GM18861 (cell line): ENCODE measurements at regions not wholly inside any gene's neighbourhood (a gene's known extent, or its start where the extent isn't known, plus 50 kb on each side); places are given as distances from the start of the nearest gene placed in this dataset.

Experiments
- ATAC-seq: cut with Tn5 transposase; IDR thresholded peaks from one replicate; pipeline ENCODE4 v1.9.1; 2021; ENCODE audit not compliant: unreplicated experiment

DNA sequence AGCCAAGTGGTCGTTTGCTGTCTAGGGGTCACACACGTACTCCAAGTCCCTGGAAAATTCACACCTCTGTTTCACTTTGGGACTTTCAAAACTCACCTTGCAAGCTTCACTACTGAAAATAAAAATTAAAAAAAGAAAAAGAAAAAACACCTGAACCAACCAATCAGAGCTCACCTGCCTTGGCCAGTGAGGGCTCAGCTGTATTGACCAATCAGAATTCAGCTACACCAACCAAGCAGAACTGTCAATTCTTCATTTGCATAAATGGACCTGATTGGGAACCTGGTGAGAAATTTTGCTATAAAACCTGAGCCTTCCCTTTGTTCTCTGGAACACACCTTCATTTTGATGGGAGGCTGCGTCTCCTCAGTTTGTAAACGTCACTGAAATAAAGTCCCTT lies 176.4 kb downstream of the TTC32 start:
- ATAC-seq: no peak

GRCh38 chr2:19723021-19723420 lies 178.8 kb downstream of the TTC32 start:
- no peak for ATAC-seq

DNA sequence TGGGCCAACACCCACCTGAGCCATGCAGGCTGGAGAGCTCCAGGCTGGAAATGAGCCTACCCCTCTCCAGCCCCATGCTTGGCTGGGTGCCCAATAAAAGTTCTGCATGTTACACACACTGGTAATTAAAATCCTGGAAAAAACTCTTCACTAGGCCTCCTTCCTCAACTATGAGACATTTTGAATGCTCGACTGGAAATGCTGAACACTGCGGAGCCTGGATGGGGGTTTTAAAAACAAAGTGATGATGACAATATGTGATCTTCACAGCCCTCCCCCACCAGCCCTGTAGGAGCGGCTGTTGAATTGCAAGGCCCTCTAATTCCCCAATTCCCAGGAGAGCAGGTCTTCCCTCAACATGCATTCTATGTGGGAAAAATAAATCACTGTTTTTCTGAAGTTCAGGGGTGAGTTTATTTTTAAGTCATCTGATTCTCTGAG lies 179.2 kb downstream of the TTC32 start:
- no peak for ATAC-seq

- ATAC-seq: no peak
Observed at GRCh38 chr2:19720306-19720705, 181.5 kb downstream of the TTC32 start.

DNA sequence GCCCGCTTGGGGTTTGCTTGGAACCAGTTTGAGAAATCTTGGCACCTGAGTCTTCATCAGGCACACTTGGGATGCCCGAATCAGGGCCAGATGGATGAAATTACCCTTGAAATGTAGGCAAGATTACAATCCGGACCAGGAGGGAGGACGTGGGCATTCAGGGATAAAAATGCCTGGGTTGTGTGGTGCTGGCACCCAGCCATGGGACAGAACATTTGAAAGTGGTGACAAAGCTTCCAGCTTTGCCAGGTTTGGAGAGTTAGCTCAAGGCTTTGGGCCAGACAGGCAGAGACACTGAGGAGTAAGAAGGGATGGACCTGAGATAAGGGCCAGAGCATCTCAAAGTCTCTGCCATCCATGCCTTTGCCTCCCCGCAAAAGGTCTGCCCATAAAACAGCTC lies 182.2 kb downstream of the TTC32 start:
- ATAC-seq: no peak

GRCh38 chr2:19717446-19717845 lies 184.3 kb downstream of the TTC32 start:
- ATAC-seq: no peak

- ATAC-seq: no peak
Observed at GRCh38 chr2:19714926-19715325, 186.9 kb downstream of the TTC32 start.

DNA sequence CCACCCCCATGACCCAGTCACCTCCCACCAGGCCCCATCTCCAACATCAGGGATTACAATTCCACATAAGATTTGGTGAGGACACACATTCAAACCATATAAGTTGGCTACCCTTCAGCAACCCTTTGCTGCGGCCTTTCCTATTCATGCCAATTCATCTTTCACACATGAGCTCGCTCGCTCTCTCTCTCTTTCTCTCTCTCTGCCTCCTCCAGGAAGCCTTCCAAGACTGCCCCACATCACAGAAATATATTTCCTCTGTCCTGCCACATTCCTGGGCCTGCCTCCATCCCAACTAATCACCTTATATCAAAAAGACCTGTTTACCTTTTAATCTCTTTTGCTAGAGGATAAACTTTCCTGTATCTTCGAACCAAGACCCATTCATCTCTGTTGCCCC lies 188.9 kb downstream of the TTC32 start:
- ATAC-seq: no peak

DNA sequence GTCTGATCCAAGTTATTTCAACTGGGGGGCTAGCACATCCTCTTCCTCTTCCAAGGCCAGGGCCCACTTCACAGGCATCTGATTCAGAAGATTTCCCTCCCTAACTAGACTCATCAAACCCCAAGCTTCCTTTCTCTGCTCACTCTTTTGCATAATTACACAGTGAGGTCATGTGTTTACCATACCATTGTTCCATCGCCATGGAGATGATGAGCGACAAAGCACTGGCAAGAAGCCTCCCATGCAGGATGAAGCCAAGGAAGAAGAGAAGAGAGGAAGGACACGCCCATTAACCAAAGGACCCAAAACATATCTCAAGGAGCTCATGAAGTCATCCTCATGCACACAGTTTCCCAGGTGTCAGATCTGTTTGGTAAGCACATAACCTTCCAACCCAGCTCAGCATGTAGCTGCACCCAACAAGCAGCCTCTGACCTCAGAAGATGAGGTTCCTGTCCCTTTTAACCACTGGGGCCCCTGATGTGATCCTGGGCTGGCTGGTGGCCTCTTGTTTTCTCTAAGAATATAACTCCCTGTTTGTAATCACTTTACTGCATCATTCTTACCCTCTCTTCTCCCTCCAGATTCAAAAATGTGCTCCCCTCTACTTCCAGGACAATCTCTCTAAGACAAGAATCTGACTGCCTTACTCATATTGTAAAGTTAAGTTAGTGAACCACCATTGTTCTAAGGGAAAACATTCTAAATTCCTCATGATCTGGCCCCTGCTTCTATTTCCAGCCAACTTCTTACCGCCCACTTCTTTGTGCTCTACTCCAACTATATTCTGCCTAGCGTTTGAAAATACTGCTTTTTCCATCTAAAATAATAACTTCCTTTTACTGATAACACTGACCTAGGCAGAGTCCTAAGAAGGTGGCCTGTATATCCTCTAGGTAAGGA lies 190.1 kb downstream of the TTC32 start:
- ATAC-seq: no peak

GRCh38 chr2:19710230-19710629 lies 191.6 kb downstream of the TTC32 start:
- no peak for ATAC-seq

GRCh38 chr2:19709553-19709952 lies 192.2 kb downstream of the TTC32 start:
- no peak for ATAC-seq

DNA sequence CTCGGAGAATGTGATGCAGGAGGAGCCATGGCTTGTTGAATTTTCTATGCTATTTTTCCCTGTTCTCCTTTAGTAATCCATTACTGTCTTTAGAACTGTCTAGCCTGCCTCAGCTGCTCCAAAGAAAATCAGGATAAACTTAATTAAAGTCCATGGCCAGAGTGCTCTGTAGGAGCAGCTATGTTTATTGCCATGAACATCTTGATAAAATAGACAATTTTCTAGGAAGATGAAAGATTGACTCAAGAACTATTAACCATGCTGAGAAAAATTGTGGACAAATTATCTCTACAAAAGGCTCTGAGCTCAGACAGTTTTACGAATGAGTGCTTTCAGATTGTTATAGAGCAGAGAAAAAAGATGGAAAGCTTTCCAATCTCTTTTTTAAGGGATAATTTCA lies 193.0 kb downstream of the TTC32 start:
- ATAC-seq: no peak

- no peak for ATAC-seq
Observed at GRCh38 chr2:19706332-19706731, 195.5 kb downstream of the TTC32 start.

DNA sequence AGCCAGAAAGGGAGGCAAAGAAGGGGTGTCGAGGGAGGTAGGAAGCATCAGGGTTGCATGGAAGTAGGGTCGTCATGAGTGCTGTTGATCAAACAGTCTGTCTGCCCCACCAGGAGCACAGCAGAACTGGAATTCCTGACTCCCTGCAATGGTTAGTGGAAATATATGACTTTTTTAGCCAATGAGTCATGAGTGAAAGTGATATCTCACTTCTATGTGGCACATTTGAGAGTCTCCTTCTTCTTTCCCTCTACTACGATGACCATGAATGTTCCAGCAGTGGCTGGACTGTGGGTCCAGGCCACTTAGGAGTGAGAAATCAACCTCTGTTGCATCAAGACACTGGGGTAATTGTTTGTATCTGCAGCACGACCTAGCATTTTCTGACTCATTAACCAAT lies 199.5 kb downstream of the TTC32 start:
- no peak for ATAC-seq

DNA sequence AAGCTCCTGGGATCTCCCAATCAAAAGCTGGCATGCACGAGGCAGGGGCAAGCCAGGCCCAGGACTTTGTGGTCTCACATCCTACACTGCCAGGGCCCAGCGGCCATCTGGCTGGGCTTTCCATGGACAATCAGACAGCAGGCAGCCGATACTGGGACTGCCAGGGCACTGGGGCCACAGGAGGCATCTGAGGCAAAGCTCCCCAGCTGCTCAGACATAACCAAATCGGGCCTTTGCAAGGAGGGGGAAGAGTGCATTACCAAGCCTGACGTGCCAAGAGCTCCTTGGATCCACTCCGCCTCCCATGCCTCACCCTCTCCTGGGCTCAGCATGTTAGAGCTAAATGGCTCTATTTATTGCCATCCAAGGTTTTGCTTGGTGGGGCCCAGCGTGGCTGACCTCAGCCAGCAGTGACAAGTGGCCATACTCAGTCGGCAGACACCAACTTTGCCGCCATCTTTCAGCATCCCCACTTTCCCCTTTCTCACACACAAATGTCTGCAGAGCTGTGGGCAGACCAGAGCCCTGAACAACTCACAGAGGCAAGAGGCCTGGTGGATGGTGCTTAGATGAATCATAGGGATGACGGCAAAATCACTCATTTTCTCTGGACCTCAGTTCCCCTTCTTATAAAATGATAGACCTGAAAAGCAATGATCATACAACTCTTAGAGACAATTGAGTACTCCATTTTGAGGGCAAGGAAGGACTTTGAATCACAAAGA lies 200.8 kb downstream of the TTC32 start:
- no peak for ATAC-seq

- ATAC-seq: no peak
Observed at GRCh38 chr2:19697131-19697530, 204.7 kb downstream of the TTC32 start.

DNA sequence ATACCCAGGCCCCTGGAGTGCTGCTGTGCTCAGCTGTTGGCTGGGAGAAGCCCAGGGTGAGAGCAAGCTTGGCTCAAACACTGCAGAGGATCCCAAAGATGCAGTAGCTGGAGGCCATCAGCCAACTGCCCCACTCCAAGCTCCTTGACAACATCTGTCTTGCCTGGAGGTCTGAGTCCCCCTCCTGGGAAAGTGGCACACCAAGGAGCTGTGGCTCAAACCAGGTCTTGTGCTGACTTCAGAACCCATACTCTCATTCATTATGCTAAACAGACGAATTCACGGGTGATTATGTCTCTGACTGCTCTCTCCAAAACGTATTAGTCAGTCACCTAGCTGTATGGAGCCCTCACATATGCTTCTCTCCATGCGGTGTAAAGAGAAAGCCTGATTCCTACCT lies 206.1 kb downstream of the TTC32 start:
- no peak for ATAC-seq

DNA sequence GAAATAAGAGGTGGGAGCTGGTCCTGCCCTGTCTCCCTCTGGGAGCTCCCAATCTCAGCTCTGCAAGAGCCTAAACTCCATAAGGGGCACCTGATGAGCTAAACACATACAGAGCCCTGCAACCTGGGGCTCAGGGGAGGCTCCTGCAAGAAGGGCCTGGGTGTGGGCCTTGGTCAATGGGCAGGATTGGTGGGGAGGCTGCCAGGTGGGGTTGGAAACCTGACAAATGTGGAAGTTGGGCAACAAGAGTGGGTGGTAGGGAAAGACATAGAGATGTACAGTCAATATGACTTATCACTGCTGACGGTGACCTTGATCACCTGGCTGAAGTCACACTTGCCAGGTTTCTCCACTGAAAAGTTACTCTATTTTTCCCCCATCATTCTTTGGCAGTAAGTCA lies 209.9 kb downstream of the TTC32 start:
- ATAC-seq: no peak

GRCh38 chr2:19690429-19690828 lies 211.4 kb downstream of the TTC32 start:
- no peak for ATAC-seq

DNA sequence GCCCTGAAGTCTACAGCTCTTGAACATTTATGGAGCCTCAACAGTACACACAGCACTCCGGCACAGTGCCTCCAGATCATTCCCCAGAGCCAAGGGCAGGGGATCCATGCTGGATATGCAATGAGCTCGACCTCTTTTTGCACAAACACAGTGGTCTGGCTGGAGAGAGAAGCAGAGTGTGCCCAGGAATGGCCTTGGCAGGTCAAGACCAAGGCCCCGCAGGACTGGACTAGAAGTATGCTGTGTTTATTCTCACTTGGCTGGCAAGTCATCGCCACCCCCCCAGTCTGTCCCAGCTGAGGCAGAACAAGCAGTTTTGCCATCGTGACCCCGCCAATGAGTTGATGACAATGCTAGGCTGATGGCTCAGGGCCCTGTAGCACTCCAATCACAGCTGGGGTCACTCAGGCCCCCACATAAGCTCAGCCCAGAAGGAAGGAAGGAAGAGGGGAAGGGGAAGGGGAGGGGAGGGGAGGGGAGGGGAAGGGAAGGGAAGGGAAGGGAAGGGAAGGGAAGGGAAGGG lies 212.1 kb downstream of the TTC32 start:
- ATAC-seq: no peak

- no peak for ATAC-seq
Observed at GRCh38 chr2:19688059-19688458, 213.7 kb downstream of the TTC32 start.

DNA sequence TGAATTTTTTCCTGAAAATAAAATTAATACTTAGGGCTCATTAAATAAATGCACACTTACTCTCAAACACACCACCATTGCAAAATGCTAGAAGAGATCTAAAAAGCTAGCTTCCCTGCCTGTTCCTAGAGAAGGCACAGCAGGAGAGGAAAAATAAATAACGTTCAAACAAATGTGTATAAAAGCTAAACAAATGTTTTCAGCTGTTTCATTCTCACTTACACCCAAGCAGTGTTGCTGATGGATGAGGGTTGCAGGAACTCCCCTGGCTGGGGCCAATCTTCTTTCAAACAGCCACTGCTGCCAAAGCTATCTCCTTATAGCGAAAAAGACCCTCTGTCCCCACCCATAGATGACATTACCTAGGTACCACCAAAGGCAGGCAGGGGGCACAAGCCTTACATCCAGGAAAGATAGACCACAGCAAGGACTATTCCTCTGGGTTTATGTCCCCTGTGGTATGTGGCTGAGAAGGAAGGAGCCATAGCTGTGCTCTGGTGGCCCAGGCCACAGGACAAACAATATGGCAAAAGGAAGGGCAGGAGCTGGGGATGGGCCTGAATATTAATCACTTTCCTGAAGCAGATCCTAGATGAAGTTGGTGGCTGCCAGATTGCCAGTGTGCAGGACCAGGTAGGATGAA lies 214.6 kb downstream of the TTC32 start:
- ATAC-seq: no peak
